NCI-H146 treated with DMSO at 0.1 percent for 48 hours (cell line): ENCODE measurements at regions not wholly inside any gene's neighbourhood (a gene's known extent, or its start where the extent isn't known, plus 50 kb on each side); places are given as distances from the start of the nearest gene placed in this dataset.

Experiments used
- DNase-seq: peaks from one replicate; lab custom pipeline; 2025; ENCODE audit not compliant: unreplicated experiment; lab: John Stamatoyannopoulos, UW

DNA sequence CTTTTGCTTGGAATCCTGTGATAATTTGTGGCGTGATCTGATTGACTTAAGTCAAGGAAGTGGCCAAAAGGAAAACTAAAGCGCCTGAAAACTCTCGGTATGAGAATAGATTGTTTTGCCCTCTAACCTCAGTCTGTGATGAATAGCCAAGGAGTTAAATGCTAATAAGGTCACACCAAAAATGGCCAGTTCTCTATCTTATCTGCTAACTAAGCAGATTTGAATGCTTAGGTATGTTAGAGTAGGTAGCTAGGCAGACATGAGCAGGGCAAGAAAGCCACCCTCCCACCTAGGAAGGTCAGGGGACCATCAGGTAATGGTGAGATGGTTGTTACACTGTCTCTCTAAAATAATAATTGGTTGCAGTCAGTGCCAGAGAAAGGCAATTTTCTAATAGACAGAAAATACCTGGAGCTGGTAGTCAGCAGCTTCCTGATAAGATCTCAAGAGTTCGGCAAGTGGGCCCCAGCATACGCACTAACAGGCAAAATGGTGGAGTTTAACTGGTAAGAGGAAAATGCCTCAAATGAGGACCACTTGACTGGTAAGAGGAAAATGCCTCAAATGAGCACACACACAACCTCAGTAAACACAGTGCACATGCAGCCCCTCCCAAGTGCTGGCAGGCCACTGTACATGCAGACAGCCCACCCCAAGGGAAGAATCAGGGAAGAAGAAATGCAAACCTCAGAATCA lies 468.4 kb downstream of the MBD2 start:
- DNase-seq = no peak

DNA sequence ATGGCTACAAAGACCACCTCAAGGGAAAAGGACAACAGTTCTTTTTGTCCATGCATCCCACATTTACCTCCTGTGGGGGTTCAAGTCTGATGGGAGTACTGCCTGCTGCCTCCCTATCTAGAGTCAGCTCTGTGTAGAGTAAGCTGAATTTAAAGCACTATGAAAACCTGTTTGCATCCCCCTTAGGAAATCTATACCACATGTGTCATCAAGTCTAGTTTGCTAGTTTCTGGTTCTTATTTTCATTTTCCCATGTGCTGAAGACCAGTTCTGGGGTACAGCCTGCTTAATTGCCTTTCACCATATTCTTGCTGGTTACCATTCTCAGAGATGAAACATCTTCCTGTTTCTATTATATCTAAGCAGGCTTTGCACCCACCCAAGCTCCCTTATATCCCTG lies 470.3 kb downstream of the MBD2 start:
- no peak for DNase-seq

DNA sequence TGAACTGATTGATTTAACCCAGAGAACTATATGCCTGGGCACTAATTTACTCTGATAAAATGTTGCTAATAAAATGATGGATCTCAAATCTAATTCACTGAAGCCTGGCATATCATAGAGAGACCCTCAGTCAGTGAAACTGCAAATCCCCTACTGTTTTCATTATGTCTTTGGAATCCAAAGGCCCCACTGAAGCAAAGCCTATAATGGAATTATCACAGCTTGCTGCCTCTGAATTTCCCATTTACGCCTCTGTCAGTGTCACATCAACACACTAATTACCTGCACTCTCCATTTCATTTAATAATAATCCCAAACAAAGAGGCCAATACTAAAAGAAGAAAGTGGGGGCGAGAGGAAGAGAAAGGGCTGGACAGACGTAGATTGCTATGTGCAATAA lies 470.9 kb downstream of the MBD2 start:
- DNase-seq = peak; percentile 13

DNA sequence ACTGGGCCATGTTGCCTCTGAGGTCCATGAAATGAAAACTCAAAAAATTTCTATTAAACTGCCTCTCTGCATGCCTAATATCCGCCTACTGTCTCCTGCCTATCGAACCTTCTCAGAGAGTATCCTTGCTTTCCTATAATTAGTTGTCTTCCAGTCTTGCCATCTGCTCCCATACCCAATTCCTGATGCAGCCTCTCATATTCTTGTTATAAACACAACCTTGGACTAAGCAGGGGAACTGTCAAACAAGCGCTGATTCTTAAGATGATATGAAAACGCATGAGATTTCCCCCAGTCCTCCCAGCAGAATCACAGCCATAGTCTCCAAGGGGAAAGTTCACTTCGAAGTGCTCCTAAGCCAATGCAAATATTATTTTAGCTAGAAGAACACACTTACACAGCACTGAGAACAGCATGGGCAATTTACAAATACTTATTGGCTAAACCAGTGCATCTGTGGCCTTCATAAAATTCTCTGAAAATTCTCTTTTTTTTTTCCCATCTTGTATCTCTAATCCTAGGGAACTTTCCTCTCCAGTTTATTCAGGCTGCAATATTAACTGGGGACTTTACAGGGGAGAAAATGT lies 471.6 kb downstream of the MBD2 start:
- DNase-seq = no peak

DNA sequence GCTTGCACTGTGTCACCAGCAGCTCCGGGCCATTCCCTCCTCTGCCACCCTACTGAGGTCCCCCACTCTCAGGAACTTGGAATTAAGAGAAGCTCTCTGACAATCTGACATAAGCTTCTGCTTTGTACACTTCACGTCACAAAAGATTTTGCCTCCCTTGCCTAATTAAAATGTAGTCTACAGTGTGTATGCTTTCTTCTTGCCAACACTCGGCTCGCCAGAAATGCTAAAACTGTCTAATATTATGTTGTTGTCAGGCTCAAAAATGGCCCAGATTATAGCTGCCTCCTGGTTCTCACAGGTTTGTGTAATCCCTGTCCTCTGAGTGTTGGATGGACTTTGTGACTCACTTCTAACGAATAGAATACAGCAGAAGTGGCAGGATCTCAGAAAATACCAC lies 474.7 kb downstream of the MBD2 start:
- no peak for DNase-seq

DNA sequence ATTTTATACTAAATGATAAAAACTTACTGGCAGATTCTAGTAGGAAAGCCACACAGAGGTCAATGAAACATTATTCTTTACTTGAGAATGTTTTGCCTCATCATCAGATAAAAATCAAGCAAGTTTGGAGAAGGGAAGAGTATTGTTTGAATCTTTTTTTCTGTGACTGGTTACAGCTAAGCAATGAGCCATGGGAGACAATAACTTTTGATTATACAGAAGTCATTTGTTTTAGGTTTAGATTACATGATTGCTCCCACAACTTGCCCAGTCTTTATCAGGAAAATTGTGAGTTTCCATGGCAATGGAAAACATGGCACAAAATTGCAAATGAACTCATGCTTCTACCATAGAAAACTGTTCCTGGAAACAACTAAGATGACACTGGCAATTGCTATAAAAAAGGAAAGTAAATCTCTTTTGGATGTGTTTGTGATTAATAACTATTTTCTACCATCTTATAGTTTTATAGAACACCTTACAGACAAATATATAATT lies 476.8 kb downstream of the MBD2 start:
- DNase-seq = no peak

DNA sequence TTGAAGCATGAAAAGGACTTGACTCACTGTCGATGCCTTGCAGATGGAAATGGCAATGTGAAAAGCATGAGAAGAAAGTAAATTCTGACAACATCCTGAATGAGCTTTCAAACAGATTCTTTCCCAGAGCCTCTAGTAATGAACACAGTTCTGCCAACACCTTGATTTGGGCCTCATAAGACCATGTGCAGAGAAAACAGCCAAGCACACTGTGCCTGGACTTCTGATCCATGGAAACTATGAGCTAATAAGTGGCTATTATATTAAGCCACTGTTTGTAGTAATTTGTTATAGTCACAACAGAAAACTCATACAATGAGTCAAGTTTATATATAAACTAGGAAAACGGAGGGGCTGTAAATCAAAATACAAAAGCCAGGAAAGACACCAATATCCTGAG lies 477.3 kb downstream of the MBD2 start:
- DNase-seq = no peak

DNA sequence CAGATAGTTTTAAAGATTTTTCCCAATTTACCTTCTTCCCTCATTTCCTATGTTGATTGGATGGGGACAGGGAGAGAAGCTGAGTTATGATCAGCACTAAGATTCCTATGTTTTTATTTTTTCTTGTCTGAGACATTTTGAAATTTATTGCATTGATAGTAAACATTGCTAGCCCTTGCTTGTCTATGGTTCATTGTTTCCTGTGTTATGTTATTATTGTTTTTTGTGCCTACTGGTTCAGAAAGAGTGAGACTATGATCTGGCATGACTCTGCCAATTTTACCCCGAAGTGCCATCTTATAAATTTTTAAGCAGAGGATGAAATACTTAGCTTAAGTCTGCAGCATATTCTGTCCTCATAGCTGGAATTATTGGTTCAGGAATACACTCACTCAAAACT lies 478.5 kb downstream of the MBD2 start:
- DNase-seq = no peak

DNA sequence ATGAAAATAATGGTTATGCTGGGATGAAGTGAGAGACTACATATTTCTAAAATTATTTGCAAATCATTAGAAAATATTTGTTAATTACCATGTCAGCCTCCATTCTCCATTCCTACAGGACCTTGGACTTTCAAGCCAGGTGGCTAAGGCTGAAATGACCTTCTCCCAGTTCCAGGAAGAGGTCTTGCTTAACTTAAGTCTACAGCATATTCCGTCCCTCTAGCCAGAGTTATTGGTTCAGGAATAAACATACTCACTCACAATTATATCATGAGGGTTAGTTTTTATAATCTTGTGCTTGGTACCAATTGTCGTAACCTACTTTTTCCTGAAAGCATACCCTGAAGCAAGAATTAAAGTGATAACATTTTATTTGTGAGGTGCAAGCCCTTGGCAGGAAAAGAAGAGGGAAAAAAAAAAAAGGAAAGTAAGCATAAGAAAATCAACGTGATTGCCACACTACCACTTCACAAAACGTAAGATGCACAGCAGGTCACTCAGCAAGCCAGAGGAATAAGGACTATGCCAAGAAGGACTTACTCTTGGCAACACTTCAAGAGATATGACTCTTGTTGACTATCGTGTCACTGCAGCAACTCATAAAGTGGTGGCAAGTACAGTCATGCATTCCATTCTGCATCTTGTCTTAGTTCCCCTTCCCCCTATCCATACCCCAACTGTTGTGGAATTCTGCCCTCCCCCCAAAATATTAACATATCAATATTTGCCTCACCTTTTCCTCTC lies 479.1 kb downstream of the MBD2 start:
- DNase-seq = no peak

DNA sequence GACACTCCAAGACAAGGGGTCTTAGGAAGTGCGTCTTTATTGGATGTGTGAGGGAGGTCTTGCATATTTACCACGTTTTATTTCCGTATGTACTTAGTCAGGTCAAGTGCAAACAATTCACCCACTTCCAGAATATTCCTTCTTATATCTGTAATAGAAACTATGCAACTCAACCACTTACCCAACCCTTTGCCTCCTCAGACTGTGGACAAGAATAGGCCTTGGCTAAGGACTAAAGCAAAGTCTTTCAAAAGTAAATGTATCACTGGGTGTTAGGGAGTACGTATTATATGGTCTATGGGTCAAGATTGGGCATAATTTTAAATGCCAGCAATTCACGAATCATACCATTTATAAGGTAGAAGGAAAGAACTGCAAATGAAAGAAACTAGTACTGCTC lies 484.8 kb downstream of the MBD2 start:
- no peak for DNase-seq

DNA sequence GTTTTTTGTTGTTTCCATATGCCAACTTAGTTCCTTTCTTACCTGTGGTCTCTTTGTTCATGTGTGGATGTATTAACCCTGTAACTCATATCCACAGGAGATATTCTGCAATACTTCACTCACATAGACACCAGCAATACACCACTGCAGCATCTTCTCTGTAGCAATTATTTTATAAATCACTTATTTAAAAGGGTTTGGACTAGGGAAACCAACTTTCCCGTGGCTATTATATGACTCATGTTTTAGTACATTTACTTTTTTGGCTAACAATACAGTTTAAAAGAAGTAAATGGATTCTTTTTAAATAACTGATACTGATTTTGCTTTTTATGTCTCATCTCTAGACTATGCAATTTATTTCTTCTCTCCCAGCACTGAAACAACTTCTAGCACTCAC lies 488.9 kb downstream of the MBD2 start:
- no peak for DNase-seq

DNA sequence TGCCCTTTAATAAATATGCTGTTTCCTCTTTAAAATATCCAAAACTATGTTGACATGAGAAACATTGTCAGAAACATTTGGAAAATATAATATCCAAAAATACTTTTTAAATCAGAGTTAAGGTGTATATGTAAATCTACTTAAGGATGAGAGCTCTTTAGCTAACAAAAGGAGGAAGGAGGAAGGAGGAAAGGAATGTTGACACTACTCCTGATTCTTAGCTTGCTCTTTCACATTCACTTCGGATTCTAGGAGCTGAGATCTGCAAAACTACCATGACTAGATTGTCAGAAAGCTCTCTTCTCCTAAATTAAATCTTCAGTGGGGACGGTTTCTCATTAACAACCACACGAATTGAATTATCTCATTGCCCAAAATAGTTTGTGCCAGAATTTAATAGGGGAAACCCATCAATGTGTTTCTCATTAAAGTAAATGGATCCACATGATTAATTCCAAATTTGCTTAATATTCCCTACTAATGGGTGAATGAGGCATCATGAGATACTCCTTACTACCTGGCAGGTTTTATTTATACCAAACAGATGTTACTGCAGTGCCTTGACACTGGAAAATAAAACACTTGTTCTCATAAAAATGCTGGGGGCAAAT lies 509.1 kb downstream of the MBD2 start:
- no peak for DNase-seq

DNA sequence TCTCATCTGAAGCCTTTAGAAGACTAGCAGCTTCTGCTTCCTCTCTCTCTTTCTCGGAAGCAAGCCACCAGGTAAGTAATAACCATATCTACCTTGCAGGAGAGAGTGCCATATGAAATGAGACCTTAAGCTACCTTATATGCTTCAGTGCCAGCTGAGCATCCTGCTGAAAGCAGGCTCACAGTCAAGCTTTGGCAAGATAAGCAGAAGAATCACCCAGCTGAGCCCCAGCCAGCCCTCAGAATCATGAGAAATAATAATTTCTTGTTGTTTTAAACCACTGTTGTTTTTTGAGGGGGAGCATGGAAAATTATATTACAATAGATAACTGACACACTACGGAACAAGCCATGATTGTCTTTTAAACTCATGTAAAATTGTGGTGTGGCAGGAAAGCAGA lies 514.4 kb downstream of the MBD2 start:
- no peak for DNase-seq

DNA sequence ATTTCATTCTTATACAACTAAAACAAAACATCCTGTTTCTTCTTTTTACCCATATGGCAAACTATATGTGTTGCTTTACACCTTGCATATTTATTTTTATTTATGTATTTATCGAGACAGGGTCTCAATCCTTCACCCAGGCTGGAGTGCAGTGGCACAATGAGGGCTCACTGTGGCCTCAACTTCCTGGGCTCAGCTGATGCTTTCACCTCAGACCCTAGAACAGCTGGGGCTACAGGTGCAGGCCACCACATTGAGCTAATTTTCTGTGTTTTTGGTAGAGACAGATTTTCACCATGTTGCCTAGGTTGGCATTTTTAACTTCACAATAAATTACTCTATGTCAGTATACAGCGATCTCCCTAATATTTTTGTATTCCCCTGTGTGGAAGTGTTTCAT lies 522.0 kb downstream of the MBD2 start:
- DNase-seq = no peak

DNA sequence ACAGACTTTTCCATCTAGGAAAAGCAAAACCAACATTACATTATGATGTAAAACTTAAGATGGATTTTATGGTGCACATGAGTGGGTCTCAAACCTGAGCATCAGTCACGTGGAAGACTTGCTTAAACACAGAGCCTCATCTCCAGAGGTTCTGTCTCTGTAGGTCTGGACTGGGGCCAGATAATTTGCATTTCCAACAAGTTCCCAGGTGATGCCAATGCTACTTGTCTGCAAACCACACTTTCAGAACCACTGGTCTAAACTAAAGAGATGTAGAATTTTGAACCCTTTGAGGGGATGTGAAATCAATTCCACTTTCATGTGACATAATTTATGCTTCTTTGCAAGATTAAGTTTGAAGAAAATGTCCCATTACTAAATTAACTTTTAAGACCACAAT lies 522.8 kb downstream of the MBD2 start:
- no peak for DNase-seq

DNA sequence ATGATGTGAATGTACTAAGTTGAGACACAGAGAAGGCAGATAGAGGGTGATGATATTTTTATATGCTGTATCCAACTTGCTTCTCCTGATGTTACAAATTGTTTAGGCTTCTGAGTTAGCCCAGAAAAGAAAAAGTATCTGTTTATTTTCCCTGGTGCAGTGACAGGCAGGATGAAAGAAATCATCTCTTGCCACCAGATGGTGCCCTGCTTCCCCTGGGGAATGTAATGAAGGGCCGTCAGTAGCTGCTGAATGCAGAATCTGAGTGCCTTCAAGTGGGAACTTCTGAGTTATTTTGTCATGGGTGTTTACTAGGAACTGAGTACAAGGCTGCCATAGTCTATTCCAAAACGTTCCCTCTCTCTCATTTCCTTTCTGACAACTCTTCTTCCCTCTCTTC lies 525.6 kb downstream of the MBD2 start:
- DNase-seq = no peak

DNA sequence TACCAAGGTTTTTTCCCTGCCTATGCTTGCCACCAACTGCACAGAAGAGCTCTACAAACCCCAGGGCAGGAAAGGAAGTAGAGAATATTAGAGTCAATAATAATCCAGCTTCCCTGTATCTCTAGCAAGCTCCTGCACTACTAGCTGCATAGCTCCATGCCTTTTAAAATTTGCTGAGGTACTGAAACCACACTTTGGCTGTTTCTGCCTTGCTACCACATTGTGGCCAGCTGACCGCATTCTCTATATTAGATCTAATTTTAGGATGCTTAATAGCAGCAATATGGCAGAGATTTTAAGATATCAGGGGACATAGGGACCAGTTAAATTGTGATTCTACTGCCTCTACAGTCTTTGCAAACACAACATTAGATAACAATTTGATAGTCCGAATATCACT lies 534.6 kb downstream of the MBD2 start:
- DNase-seq = no peak

DNA sequence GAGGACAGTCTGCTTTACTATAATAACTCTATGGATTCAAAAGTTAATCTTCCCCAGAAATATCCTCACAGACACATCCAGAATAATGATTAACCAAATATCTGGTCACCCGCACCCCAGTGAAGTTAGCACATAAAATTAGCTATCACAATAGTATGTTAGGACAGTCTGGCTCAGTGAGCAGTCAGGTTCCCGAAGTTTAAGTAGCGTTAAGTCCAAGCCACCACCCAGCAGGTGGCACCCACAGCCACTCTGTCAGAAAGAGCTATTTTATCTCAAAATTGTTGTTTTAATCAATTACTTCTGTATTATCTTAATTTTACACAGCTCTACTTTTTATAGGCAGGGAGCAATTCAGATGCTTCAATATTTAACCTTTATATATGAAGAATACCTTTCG lies 537.5 kb downstream of the MBD2 start:
- DNase-seq = no peak

DNA sequence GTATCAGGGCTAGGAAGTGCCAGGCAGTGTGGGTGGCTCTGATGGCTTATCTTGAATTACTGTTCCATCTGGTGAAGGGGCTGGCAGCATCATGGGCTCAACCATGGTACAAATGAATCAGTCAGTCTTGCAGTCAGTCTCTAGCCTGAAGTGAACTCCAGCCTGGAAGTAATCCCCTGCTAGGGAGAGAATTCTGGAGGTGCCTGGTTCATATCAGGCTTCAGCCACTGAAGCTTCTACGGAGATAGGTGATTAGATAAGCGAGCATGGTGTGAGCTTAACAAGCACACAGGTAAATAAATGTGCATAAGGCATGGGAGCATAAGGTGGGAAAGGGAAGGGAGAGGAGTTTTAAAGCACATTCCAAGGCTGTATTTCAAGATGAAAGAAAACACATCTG lies 541.7 kb downstream of the MBD2 start:
- DNase-seq = no peak

DNA sequence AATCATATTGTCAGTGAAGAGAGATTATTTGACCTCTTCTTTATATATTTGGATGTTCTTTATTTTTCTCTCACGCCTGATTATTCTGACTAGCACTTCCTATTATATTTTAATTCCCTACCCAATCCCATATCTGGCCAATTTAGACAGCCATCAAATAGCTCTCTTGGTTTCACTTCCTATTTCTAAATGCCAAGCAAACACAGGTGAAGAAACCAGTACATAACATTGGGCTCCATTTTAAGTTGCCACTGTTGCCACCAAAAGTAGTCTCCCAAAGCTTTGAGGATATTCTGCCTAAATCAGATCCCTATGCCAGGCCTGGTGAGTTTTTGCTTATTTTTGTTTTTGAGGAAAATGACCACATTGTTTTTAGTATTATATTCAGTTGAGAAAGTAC lies 547.0 kb downstream of the MBD2 start:
- DNase-seq = no peak

DNA sequence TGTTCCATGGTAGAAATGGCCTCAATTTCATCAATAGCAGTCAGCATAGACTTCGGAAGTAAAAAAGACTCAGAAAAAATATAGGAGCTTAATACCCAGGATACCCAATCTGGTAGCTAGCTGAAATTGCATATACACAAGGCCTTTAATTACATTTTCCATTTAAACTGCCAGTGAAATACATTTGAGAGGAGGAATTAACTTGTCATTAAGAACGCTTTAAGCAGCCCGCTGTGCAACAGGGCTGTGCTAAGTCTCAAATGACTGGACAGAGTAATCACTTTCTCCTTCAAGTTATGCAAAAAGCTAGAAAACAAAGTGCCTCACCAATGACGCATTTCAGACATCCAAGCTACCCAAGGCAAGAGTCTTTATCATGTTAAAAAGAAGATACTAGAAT lies 558.8 kb downstream of the MBD2 start:
- DNase-seq = no peak

DNA sequence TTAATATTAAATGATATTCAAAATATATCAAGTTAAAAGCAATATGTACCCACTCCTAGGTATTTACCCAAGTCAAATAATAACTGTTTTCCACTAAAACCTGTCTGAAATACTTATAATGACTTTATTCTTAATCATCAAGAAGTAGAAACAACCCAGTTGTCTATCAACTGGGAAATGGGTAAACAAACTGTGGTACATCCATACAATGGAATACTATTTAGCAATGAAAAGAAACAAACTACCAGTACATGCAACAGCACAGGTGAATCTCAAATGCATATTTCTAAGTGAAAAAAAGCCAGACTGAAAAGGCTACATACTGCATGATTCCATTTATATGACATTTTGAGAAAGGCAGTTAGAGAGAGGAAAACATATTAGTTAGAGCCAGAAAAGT lies 559.9 kb downstream of the MBD2 start:
- no peak for DNase-seq
